Activated naive CD4-positive, alpha-beta T cell treated with anti-CD3 and anti-CD28 coated beads, Interleukin-2, amount 50 U/mL, for 24 hours (primary cell): ENCODE measurements at regions not wholly inside any gene's neighbourhood (a gene's known extent, or its start where the extent isn't known, plus 50 kb on each side); places are given as distances from the start of the nearest gene placed in this dataset.

Experiments
- H3K27ac Mint-ChIP-seq: one replicate; pipeline ENCODE4 v1.8.0; 2021; ENCODE audit warnings: mild to moderate bottlenecking, mixed read lengths
- H3K27me3 Mint-ChIP-seq: one replicate; pipeline ENCODE4 v1.8.0; 2021; ENCODE audit warnings: mixed read lengths
- H3K36me3 Mint-ChIP-seq: one replicate; pipeline ENCODE4 v1.8.0; 2021; ENCODE audit warnings: mixed read lengths
- H3K4me1 Mint-ChIP-seq: one replicate; pipeline ENCODE4 v1.8.0; 2021; ENCODE audit warnings: mixed read lengths
- H3K4me3 Mint-ChIP-seq: one replicate; pipeline ENCODE4 v1.8.0; 2021; ENCODE audit warnings: mild to moderate bottlenecking, mixed read lengths
- H3K9me3 Mint-ChIP-seq: one replicate; pipeline ENCODE4 v1.8.0; 2021; ENCODE audit warnings: mixed read lengths

- Mint-ChIP-seq H3K9me3 (peaks cover 5% of the 10 kb centered on the region), H3K4me3 (no peak overlapping the region), H3K27me3 (no peaks in the 10 kb centered on the region), H3K36me3 (no peaks in the 10 kb centered on the region), H3K4me1 (no peaks in the 10 kb centered on the region), H3K27ac (no peak overlapping the region)
These were observed 282.1 kb downstream of the GRIA2 start for GRCh38 chr4:157502656-157503055.

- Mint-ChIP-seq H3K36me3 (no peaks in the 10 kb centered on the region), H3K9me3 (no peaks in the 10 kb centered on the region), H3K4me1 (no peaks in the 10 kb centered on the region), H3K27ac (no peak overlapping the region), H3K27me3 (no peaks in the 10 kb centered on the region), H3K4me3 (no peak overlapping the region)
These were observed 239.3 kb downstream of the GRIA2 start for GRCh38 chr4:157459785-157460184.

- Mint-ChIP-seq H3K27me3 (no peaks in the 10 kb centered on the region), H3K36me3 (no peaks in the 10 kb centered on the region), H3K4me1 (no peaks in the 10 kb centered on the region), H3K9me3 (no peaks in the 10 kb centered on the region), H3K4me3 (no peak overlapping the region), H3K27ac (no peak overlapping the region)
These were observed 226.7 kb downstream of the GRIA2 start for GRCh38 chr4:157447195-157447594.

- Mint-ChIP-seq H3K9me3 (no peaks in the 10 kb centered on the region), H3K27me3 (no peaks in the 10 kb centered on the region), H3K4me3 (no peak overlapping the region), H3K36me3 (no peaks in the 10 kb centered on the region), H3K4me1 (no peaks in the 10 kb centered on the region), H3K27ac (no peak overlapping the region)
These were observed 223.5 kb downstream of the GRIA2 start for GRCh38 chr4:157444014-157444413.

GRCh38 chr4:157443537-157443936 is 223.0 kb downstream of the GRIA2 start:
- no peaks in the 10 kb centered on the region for H3K4me1 Mint-ChIP-seq
- no peak overlapping the region for H3K27ac Mint-ChIP-seq
- no peak overlapping the region for H3K4me3 Mint-ChIP-seq
- H3K36me3 Mint-ChIP-seq: no peaks in the 10 kb centered on the region
- H3K27me3 Mint-ChIP-seq: no peaks in the 10 kb centered on the region
- no peaks in the 10 kb centered on the region for H3K9me3 Mint-ChIP-seq

- no peaks in the 10 kb centered on the region for H3K4me1 Mint-ChIP-seq
- peaks cover 6% of the 10 kb centered on the region for H3K9me3 Mint-ChIP-seq
- no peaks in the 10 kb centered on the region for H3K36me3 Mint-ChIP-seq
- no peak overlapping the region for H3K27ac Mint-ChIP-seq
- H3K4me3 Mint-ChIP-seq: no peak overlapping the region
- no peaks in the 10 kb centered on the region for H3K27me3 Mint-ChIP-seq
These were observed 205.4 kb downstream of the GRIA2 start for GRCh38 chr4:157425897-157426296.

GRCh38 chr4:157423526-157424020 is 203.0 kb downstream of the GRIA2 start:
- Mint-ChIP-seq H3K27ac (no peak overlapping the region), H3K4me3 (no peak overlapping the region), H3K27me3 (no peaks in the 10 kb centered on the region), H3K9me3 (peaks cover 6% of the 10 kb centered on the region), H3K36me3 (no peaks in the 10 kb centered on the region), H3K4me1 (no peaks in the 10 kb centered on the region)

GRCh38 chr4:157421365-157421764 is 200.8 kb downstream of the GRIA2 start:
- Mint-ChIP-seq H3K27ac (no peak overlapping the region), H3K36me3 (no peaks in the 10 kb centered on the region), H3K4me3 (no peak overlapping the region), H3K9me3 (peaks cover 6% of the 10 kb centered on the region), H3K4me1 (no peaks in the 10 kb centered on the region), H3K27me3 (no peaks in the 10 kb centered on the region)
